ENCODE measurements at regions not wholly inside any gene's neighbourhood (a gene's known extent, or its start where the extent isn't known, plus 50 kb on each side); places are given as distances from the start of the nearest gene placed in this dataset.

DNA sequence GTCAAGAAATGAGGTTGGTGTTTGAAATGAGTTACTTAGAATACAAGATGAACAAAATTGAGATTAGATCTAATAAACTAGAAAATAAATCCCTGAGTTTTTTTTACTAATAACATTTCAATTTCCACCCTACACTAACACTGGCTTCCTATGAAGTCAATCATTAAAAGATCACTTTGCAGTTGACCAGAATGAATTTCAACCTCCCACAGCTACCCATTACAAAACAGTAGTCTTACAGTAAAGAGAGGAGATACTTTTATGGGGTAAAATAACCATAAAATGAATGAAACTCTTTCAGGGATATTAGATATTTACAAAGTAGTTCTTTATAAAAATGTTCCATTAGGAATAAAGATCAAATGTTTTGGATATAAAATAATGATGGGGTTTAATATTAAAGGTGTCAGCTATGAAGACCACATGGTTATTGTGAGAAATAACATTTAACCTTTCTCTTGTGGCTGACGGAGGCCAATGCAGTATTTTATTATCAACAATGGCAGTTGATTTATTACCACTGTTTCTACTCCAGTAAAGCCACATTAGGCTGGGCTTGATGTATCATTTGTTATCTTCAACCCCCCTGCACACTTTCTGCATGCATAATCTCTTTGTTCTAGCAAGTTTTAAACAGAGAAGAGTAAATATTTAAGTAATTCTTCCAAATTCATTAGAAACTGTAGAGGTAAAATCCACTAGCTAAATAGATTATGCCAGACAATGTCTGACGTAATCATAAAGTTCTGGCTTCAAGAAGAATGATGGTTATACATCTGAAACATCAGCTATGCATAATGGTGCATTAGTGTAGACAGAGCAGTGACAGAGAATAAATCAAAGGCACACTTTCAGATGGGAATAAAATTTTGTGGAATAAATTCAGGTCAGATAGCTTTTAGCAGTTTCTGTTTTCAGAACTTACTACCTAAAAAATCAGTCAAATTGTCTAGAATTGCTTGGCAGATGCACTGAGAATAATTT is 516.6 kb downstream of the PCDH18 start:
- TF ChIP-seq, protein P1, sequence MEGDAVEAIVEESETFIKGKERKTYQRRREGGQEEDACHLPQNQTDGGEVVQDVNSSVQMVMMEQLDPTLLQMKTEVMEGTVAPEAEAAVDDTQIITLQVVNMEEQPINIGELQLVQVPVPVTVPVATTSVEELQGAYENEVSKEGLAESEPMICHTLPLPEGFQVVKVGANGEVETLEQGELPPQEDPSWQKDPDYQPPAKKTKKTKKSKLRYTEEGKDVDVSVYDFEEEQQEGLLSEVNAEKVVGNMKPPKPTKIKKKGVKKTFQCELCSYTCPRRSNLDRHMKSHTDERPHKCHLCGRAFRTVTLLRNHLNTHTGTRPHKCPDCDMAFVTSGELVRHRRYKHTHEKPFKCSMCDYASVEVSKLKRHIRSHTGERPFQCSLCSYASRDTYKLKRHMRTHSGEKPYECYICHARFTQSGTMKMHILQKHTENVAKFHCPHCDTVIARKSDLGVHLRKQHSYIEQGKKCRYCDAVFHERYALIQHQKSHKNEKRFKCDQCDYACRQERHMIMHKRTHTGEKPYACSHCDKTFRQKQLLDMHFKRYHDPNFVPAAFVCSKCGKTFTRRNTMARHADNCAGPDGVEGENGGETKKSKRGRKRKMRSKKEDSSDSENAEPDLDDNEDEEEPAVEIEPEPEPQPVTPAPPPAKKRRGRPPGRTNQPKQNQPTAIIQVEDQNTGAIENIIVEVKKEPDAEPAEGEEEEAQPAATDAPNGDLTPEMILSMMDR (IDR thresholded peaks at IDR 0.05; ENCODE audit: insufficient read depth, low read length): no peak
- TF ChIP-seq, protein P2, sequence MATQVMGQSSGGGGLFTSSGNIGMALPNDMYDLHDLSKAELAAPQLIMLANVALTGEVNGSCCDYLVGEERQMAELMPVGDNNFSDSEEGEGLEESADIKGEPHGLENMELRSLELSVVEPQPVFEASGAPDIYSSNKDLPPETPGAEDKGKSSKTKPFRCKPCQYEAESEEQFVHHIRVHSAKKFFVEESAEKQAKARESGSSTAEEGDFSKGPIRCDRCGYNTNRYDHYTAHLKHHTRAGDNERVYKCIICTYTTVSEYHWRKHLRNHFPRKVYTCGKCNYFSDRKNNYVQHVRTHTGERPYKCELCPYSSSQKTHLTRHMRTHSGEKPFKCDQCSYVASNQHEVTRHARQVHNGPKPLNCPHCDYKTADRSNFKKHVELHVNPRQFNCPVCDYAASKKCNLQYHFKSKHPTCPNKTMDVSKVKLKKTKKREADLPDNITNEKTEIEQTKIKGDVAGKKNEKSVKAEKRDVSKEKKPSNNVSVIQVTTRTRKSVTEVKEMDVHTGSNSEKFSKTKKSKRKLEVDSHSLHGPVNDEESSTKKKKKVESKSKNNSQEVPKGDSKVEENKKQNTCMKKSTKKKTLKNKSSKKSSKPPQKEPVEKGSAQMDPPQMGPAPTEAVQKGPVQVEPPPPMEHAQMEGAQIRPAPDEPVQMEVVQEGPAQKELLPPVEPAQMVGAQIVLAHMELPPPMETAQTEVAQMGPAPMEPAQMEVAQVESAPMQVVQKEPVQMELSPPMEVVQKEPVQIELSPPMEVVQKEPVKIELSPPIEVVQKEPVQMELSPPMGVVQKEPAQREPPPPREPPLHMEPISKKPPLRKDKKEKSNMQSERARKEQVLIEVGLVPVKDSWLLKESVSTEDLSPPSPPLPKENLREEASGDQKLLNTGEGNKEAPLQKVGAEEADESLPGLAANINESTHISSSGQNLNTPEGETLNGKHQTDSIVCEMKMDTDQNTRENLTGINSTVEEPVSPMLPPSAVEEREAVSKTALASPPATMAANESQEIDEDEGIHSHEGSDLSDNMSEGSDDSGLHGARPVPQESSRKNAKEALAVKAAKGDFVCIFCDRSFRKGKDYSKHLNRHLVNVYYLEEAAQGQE (IDR thresholded peaks at IDR 0.05; ENCODE audit: insufficient replicate concordance, low read depth): no peak
- no peak for TF ChIP-seq GABPA (IDR thresholded peaks at IDR 0.05; ENCODE audit: low read depth)
- TF ChIP-seq POLR2AphosphoS5 (IDR thresholded peaks at IDR 0.05; ENCODE audit: low read depth): no peak

Data from HL-60 (cell line).